Stimulated activated CD8-positive, alpha-beta memory T cell treated with anti-CD3 and anti-CD28 coated beads, Interleukin-2, amount 100 ng/mL, for 48 hours (primary cell): ENCODE measurements at regions not wholly inside any gene's neighbourhood (a gene's known extent, or its start where the extent isn't known, plus 50 kb on each side); places are given as distances from the start of the nearest gene placed in this dataset.

Source experiments
- DNase-seq, 2 donors: peaks; one replicate each; pipeline ENCODE4 v3.0.0-alpha.2; 2020; ENCODE audit warnings: low read depth in 2 of 2

DNA sequence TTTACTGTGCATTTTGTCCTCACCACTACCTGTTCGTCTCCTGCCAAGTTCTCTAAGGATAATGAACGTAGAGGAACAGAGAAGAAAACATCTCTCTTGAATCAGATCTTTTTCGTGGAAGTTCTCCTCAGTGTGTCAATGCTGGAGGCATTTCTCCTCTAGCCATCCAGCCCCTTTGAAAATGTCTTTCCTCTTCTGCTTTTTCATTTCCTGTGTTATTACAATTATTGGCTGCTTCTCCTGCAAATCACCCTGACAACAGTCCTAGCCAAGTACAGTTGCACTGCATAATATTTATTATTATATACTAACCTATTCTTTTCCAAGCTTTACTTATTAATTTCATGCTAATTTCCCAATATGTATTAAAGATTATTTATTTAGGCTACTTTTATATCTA is 61.8 kb upstream of the TRPM3 start:
- DNase-seq = no peak

DNA sequence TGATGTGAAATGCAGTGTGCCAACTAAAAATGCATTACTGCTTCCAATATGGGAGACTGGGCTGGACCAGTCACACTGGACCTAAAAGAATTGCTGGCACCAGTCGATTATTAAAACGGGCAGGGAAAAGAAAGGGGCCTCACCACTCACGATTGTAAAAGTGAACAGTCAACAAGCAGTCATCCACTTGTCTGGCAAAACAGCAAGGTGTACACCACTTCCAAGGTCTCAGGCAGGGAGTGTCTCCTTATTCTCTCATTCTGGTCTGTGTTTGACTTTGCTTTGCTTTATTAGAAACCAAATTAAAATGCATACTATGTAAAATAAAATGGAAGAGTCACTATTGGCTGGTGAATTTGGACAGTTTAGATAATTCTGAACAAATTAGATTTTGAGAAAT is 57.8 kb upstream of the TRPM3 start:
- no peak for DNase-seq

- no peak for DNase-seq
These were observed 56.5 kb upstream of the TRPM3 start for GRCh38 chr9:71177901-71178300.

GRCh38 chr9:71171517-71171916 is 50.1 kb upstream of the TRPM3 start:
- DNase-seq = no peak
